C4-2B (cell line): ENCODE measurements at regions not wholly inside any gene's neighbourhood (a gene's known extent, or its start where the extent isn't known, plus 50 kb on each side); places are given as distances from the start of the nearest gene placed in this dataset.

Experiments used
- H3K27ac ChIP-seq: fragments of 450-650 bp; 2 replicates; pipeline ENCODE4 v1.5.1; 2017
- ZFX ChIP-seq: fragments of 450-650 bp; IDR thresholded peaks from 2 replicates; pipeline ENCODE4 v1.6.1; 2017
- TF ChIP-seq, protein P1 (sequence below): fragments of 450-650 bp; conservative IDR thresholded peaks from 2 replicates; pipeline ENCODE4 v1.5.1; 2017; ENCODE audit warnings: mild to moderate bottlenecking

DNA sequence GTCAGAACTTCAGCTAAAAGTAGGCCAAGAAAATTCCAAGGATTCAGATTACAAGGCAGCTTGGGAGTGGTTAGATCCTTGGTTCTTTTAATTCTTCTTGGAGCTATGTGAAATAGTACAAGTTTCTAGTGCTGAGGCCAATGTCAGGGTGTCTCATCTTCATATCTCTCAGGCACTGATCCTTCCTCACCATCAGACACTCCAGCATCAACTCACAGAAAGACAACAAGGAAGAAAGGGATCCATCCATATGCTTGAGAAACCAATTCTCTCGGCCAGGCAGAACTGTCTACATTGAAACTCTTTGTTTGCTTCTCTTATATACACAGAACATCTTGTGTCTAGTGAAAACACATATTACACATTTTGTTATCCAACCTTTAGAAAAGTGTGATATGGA is 362.1 kb upstream of the CCNH start:
- H3K27ac ChIP-seq: no peak overlapping the region
- TF ChIP-seq, protein P1, sequence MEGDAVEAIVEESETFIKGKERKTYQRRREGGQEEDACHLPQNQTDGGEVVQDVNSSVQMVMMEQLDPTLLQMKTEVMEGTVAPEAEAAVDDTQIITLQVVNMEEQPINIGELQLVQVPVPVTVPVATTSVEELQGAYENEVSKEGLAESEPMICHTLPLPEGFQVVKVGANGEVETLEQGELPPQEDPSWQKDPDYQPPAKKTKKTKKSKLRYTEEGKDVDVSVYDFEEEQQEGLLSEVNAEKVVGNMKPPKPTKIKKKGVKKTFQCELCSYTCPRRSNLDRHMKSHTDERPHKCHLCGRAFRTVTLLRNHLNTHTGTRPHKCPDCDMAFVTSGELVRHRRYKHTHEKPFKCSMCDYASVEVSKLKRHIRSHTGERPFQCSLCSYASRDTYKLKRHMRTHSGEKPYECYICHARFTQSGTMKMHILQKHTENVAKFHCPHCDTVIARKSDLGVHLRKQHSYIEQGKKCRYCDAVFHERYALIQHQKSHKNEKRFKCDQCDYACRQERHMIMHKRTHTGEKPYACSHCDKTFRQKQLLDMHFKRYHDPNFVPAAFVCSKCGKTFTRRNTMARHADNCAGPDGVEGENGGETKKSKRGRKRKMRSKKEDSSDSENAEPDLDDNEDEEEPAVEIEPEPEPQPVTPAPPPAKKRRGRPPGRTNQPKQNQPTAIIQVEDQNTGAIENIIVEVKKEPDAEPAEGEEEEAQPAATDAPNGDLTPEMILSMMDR: no peak
- TF ChIP-seq ZFX: no peak

DNA sequence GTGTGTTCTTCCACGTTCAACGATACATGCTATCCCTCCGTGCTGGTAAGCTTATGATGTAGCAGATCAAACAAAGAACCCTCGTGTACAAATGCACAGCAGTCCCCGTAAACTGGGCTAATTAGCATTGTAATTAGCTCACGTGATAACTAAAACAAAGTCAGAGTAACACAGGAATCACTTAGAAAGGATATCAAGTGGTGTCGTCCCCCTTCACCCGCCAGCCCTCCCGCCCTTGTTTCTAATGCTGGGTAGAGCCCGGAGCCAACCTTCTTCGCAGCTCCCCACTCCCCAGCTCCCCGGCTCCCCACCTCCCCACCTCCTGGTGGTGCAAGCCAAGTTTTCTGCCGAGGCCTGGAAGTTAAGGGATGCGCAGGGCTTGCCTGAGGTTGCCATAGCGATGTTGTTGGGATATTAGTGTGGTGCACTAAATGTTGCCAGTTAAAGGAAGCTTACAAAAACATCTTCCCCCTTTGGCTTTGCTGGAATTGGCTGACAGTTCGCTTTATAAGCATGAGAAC is 357.9 kb upstream of the CCNH start:
- no peak for TF ChIP-seq ZFX
- TF ChIP-seq, protein P1: no peak
- H3K27ac ChIP-seq: no peak overlapping the region

DNA sequence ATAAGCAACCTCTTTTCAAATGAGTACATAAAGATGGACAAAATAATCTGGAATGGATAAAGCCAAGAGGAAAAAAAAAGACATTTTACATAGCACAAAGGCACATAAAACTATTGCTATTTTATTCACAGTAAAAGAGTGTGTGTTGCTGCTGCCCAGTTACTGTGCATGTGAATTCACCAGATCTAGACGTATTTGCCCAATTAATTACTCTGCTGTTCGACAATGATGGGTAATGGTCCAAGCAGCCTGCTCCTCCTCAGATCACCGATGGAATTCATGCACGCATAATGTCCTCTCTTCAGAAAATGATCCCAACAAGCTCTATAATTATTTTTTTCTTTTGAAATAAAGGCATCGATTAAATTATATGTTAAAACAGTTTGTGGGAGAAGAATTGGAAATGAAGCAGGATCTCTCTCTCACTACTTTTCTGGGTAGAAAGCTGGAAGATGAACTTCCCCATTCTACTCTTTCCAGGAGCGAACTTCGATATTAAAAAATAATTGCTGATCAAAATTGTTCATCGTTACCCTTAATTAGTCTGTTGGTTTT is 357.4 kb upstream of the CCNH start:
- no peak overlapping the region for H3K27ac ChIP-seq
- TF ChIP-seq ZFX: no peak
- TF ChIP-seq, protein P1: no peak

DNA sequence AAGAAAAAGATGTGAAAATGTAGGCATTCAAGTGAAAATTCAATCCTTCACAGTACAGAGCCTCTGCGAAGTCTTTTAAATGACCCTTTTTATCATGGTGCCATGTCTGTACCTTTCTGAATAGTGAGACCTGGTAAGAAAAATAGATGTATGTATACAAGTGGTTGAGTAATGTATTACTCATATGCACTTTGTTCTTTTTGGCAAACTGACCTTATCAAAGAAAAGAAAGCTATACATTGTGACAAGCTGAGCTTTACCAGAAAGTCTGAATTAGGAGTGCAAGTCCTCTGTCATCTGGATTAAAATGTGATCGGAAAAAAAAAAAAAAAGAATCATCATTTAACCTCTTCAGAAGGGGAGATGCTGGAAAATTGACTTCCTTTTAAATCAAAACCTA is 356.4 kb upstream of the CCNH start:
- TF ChIP-seq, protein P1: no peak
- no peak for TF ChIP-seq ZFX
- H3K27ac ChIP-seq: no peak overlapping the region

DNA sequence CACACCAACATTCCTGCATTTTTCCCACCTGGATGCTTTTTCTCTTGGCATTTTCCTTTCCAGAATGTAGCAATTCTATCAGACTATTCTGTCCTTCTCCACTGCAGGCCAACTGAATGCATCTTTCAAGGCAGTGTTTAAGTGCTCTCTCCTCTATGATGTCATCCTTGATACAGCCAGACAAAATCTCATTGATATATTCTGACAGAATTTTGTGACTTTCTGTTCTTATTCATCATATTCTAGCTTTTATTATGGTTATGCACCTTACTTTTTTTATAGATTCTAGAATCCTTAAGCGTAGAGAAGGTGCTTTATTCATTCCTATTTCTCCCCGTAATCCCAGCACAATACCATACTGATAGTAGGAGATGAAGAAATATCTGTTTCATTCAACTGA is 355.5 kb upstream of the CCNH start:
- TF ChIP-seq, protein P1: no peak
- no peak for TF ChIP-seq ZFX

DNA sequence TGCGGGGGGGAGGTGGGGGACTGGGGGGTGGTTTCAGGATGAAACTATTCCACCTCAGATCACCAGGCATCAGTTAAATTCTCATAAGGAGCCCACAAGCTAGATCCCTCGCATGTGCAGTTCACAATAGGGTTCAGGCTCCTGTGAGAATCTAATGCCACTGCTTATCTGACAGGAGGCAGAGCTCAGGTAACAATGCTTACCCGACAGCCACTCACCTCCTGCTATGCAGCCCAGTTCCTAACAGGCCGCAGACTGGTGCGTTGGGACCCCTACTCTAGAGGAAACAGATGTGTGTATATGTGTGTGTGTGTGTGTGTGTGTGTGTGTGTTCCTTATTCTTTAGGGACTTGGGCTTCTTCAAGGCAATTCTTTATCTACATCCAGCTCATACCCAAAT is 352.3 kb upstream of the CCNH start:
- no peak overlapping the region for H3K27ac ChIP-seq
- TF ChIP-seq, protein P1: no peak
- no peak for TF ChIP-seq ZFX

More for the DNA sequence above, 355.5 kb upstream of the CCNH start:
- no peak overlapping the region for H3K27ac ChIP-seq

DNA sequence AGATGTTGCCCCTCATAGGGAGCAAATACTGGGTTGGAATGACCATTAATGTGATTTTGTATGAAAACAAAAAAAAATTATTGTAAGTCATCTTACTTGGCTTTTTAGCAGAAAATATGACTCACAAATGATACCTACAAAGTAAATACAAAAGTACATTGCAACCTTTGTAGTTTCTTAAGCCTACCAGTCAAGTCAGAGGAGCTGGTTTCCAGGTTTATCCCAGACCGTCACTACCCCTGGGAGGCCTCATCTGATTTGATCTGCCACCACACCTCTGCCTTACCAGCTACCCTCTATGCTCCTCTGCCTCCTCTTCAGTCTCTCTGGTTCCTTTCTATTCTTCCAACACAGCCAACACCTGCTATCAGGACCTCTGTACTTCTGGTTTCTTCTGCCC is 349.9 kb upstream of the CCNH start:
- TF ChIP-seq, protein P1: no peak
- no peak for TF ChIP-seq ZFX
- peak overlapping the region; percentile 59; the same call in 1 of the 2 replicates for H3K27ac ChIP-seq
